ENCODE measurements at regions not wholly inside any gene's neighbourhood (a gene's known extent, or its start where the extent isn't known, plus 50 kb on each side); places are given as distances from the start of the nearest gene placed in this dataset.

DNA sequence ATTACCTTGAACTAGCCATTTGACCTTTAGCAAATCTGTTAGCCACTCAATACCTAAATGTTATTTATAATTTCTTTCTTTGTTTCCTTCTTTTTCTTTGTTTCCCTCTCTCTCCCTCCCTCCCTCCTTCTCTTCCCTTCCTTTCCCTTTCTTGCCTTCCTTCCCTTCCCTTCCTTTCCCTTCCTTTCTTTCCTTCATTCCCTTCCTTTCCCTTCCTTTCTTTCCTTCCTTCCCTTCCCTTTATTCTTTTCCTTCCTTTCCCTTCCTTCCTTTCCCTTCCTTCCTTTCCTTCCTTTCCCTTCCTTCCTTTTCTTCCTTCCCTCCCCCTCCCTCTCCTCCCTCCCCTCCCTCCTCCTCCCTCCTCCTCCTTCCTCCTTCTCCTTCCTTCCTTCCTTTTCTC lies 75.7 kb upstream of the KCNA4 start:
- no peak for DNase-seq (ENCODE audit: low spot score)
- H2AFZ ChIP-seq (ENCODE audit: low read length) = no peak overlapping the region
- ChIA-PET CTCF (ENCODE audit: unreplicated experiment) (no interaction called here), POLR2A (no interaction called here)
- H3K4me3 ChIP-seq (ENCODE audit: low read depth, low read length, poor library complexity, severe bottlenecking) = no peak overlapping the region
- intact Hi-C loops (cut with micrococcal nuclease; ENCODE audit: unreplicated experiment) = no loop called here
- H3K4me2 ChIP-seq (ENCODE audit: low read length) = no peak overlapping the region
- no peaks in the 10 kb centered on the region for H3K4me1 ChIP-seq (ENCODE audit: insufficient read depth, low read length, poor library complexity, severe bottlenecking)
- no peak overlapping the region for H3K27ac ChIP-seq (ENCODE audit: low read depth, low read length, poor library complexity, severe bottlenecking)
- no TSS peak for BruUV-seq (replicated peaks)
- no peaks in the 10 kb centered on the region for H3K36me3 ChIP-seq (ENCODE audit: insufficient read depth, low read length)
- H3K79me2 ChIP-seq (ENCODE audit: insufficient read depth, low read depth, low read length) = no peaks in the 10 kb centered on the region
- no peaks in the 10 kb centered on the region for H4K20me1 ChIP-seq (ENCODE audit: insufficient read depth, low read length)
- no peaks in the 10 kb centered on the region for H3K9me3 ChIP-seq (ENCODE audit: low read length)
- no peaks in the 10 kb centered on the region for H3K9me2 ChIP-seq (ENCODE audit: insufficient read depth, low read length)
- TF ChIP-seq EZH2phosphoT487 (IDR thresholded peaks at IDR 0.05; ENCODE audit: borderline replicate concordance, low read depth, low read length) = no peak
- TF ChIP-seq, protein P1, sequence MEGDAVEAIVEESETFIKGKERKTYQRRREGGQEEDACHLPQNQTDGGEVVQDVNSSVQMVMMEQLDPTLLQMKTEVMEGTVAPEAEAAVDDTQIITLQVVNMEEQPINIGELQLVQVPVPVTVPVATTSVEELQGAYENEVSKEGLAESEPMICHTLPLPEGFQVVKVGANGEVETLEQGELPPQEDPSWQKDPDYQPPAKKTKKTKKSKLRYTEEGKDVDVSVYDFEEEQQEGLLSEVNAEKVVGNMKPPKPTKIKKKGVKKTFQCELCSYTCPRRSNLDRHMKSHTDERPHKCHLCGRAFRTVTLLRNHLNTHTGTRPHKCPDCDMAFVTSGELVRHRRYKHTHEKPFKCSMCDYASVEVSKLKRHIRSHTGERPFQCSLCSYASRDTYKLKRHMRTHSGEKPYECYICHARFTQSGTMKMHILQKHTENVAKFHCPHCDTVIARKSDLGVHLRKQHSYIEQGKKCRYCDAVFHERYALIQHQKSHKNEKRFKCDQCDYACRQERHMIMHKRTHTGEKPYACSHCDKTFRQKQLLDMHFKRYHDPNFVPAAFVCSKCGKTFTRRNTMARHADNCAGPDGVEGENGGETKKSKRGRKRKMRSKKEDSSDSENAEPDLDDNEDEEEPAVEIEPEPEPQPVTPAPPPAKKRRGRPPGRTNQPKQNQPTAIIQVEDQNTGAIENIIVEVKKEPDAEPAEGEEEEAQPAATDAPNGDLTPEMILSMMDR (conservative IDR thresholded peaks at IDR 0.05; ENCODE audit: low read length) = no peak

DNA sequence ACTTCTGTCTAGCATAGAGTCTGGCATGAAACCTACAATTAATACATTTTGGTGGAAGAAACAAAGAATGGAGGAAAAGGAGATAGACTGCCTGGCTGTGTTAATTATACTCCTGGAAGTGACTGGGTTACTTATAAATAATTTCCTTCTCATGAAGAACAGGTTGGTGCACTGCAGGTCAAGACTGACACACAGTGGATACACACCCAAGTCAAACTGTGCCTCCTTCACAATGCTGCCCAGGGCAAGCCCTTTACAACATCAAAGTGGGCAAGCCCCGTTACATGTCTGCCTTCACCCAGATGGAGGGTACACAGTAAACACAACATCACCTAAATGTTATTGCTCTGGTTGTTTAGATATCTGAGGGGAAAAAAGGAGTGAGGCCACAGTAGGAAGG lies 83.7 kb upstream of the KCNA4 start:
- CTCF ChIA-PET (ENCODE audit: unreplicated experiment) = no interaction called here
- no TSS peak for BruUV-seq (replicated peaks)
- Histone ChIP-seq H3K4me2 (ENCODE audit: low read length) (no peak overlapping the region), H3K9me3 (ENCODE audit: low read length) (no peaks in the 10 kb centered on the region), H3K9me2 (ENCODE audit: insufficient read depth, low read length) (no peaks in the 10 kb centered on the region), H2AFZ (ENCODE audit: low read length) (no peak overlapping the region), H3K79me2 (ENCODE audit: insufficient read depth, low read depth, low read length) (no peaks in the 10 kb centered on the region), H4K20me1 (ENCODE audit: insufficient read depth, low read length) (no peaks in the 10 kb centered on the region), H3K4me3 (ENCODE audit: low read depth, low read length, poor library complexity, severe bottlenecking) (no peak overlapping the region), H3K4me1 (ENCODE audit: insufficient read depth, low read length, poor library complexity, severe bottlenecking) (no peaks in the 10 kb centered on the region), H3K27ac (ENCODE audit: low read depth, low read length, poor library complexity, severe bottlenecking) (no peak overlapping the region), H3K36me3 (ENCODE audit: insufficient read depth, low read length) (no peaks in the 10 kb centered on the region)
- POLR2A ChIA-PET = no interaction called here
- no peak for DNase-seq (ENCODE audit: low spot score)
- TF ChIP-seq, protein P1 (conservative IDR thresholded peaks at IDR 0.05; ENCODE audit: low read length) = no peak
- TF ChIP-seq EZH2phosphoT487 (IDR thresholded peaks at IDR 0.05; ENCODE audit: borderline replicate concordance, low read depth, low read length) = no peak
- intact Hi-C loops (cut with micrococcal nuclease; ENCODE audit: unreplicated experiment) = no loop called here

DNA sequence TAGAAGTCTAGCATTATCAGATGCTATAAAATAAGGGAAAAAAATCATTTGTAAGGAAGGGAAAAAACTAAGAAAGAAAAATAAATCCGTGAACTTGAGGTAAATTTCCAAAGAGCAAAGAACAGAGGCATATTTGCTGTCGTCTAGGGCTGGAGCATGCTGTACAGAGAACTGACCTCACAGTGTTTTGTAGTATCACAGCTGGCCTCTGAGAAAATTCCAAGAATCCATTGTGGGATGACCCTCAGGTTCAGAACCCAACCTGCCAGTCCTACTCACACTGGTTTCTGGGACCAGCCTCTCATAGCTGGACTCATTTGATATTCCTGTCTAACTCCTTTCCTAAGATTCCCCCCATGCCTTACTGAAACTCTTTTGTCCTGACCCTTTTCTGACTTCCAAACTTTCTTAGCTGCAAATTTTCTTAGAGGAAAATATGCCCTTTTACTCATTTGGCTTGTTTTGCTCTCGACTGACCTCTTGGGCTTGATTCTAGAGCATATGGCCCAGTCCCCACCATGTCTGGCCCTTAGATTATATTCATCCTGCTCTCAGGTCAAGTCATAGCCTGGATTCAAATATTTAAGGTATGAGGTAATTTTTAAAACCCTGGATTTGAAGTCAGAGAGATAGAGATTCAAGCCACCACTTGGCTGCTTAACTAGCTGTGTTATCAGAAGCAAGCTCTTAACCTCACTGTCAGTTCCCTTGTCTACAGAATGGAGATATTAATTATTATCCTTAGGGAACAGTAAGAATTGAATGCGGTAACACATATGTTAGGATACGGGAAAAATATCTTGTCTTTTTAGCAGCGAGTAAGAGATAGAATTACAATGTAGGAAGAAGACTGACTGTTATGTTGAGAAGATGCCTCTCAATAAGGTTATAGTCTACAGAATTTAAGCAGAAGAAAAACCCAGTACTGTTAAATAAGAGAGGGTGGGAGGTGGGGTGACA lies 89.7 kb upstream of the KCNA4 start:
- CTCF ChIA-PET (ENCODE audit: unreplicated experiment) = no interaction called here
- TF ChIP-seq EZH2phosphoT487 (IDR thresholded peaks at IDR 0.05; ENCODE audit: borderline replicate concordance, low read depth, low read length) = no peak
- TF ChIP-seq, protein P1 (conservative IDR thresholded peaks at IDR 0.05; ENCODE audit: low read length) = no peak
- no peak overlapping the region for H3K27ac ChIP-seq (ENCODE audit: low read depth, low read length, poor library complexity, severe bottlenecking)
- H3K79me2 ChIP-seq (ENCODE audit: insufficient read depth, low read depth, low read length) = no peaks in the 10 kb centered on the region
- no peaks in the 10 kb centered on the region for H3K9me2 ChIP-seq (ENCODE audit: insufficient read depth, low read length)
- H4K20me1 ChIP-seq (ENCODE audit: insufficient read depth, low read length) = no peaks in the 10 kb centered on the region
- no peaks in the 10 kb centered on the region for H3K4me1 ChIP-seq (ENCODE audit: insufficient read depth, low read length, poor library complexity, severe bottlenecking)
- intact Hi-C loops (cut with micrococcal nuclease; ENCODE audit: unreplicated experiment) = no loop called here
- BruUV-seq (replicated peaks) = no TSS peak
- H3K36me3 ChIP-seq (ENCODE audit: insufficient read depth, low read length) = no peaks in the 10 kb centered on the region
- no peak overlapping the region for H3K4me3 ChIP-seq (ENCODE audit: low read depth, low read length, poor library complexity, severe bottlenecking)
- H3K9me3 ChIP-seq (ENCODE audit: low read length) = no peaks in the 10 kb centered on the region
- POLR2A ChIA-PET = no interaction called here
- no peak overlapping the region for H2AFZ ChIP-seq (ENCODE audit: low read length)
- DNase-seq (ENCODE audit: low spot score) = no peak
- no peak overlapping the region for H3K4me2 ChIP-seq (ENCODE audit: low read length)

Data from OCI-LY7 (cell line).